HG03159 (cell line): ENCODE measurements at regions not wholly inside any gene's neighbourhood (a gene's known extent, or its start where the extent isn't known, plus 50 kb on each side); places are given as distances from the start of the nearest gene placed in this dataset.
"Not testable (repeated sequence)": the region's sequence is repeated elsewhere in the genome, so short reads cannot be mapped to it uniquely, and the experiment has no call there.

Experiments
- ATAC-seq: cut with Tn5 transposase; IDR thresholded peaks from one replicate; pipeline ENCODE4 v1.9.1; 2021; ENCODE audit warnings: mild to moderate bottlenecking, moderate library complexity; ENCODE audit not compliant: unreplicated experiment

DNA sequence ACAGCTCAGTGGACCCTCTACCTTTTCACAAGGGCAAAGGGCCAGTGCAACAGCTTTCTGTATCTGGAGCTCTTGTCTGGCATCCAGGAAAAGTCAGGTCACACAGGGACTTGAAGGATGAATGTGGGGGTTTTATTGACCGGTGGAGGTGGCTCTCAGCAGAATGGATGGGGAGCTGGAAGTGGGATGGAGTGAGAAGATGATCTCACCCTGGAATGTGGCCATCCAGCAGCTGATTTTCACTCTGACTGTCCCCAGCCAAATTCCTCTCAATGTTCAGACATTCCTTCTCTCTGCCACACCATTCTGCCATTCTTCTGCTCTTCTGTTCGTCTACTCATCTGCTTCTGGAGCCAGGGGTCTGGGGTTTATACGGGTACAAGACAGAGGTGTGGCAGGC lies 1119.9 kb downstream of the TAF11L14 start:
- no peak for ATAC-seq

DNA sequence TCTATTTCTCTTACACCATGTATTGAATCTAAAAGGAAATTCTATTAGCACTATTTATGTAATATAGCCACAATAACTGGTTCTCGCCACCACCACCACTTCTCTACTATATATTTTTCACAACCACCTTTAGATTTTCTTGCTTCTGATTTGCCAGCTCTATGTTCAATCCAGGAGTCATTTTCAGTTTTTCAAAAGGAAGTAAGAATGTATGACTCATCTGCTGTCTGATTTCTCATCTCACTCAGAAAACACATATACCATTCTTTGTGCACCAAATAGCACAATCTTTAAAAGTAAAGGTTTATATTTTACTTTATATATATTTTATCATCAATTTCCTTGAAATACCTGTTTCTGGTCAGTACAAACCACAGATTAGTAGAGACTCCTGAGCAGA lies 1127.5 kb downstream of the TAF11L14 start:
- ATAC-seq, result peak; percentile 88

DNA sequence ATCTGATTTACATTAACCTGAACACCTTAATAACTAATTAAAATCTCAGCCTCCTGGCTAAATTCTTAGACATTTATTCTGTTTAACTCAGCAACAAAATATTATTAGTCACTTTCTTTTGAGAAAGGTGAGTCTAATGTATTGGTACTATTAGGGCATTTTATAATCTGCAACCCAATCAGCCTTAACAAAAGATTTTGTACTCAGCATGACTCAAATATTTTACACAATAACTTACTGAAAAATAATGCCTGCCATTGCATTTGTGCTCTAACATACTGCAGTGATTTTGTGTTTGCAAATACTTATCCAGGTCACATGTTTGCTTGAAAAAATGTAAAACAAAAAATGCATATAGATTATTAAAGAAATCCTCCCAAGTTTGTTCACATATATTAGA lies 1129.9 kb downstream of the TAF11L14 start:
- ATAC-seq, result no peak

DNA sequence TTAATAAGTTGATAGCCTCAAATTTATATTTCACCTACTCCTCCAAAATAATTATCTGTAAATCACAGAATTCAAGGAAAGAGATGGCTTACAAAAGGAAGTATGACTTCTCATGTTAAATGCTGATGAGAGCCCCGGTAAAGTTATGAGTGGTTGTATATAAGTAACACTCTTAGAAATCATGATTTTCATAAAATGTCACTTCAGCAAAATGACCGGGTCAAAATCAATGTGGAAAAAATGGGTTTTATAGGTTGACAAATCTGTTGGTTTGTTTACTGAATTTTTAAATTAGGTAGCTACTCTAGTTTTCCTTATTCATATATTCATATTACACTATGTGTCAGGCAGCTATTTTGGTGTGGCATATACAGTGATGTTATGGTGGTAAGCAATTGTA lies 1131.0 kb downstream of the TAF11L14 start:
- no peak for ATAC-seq

DNA sequence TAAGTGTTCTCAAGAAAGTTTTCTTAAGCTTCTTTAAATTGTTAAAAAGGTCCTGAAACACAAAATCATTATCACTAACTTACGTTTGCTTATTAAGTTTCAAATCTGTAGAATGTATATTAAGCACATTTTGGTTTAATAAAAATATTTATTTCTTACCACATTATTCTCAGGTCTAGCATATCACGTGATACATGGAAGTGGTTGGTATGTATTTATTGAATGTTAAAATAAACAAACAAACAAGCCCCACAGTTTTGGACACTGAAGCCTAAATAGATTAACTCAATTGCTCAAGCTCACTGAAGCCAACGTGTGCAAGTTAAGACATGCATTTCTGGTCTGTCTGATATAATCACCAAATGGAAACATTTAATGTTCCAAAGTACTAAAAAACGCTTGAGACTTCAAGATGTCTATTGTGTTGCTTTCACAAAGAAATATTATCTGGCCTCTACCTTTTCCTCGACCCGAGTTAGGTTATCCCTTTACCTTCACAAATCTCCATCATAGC lies 1136.9 kb downstream of the TAF11L14 start:
- no peak for ATAC-seq

DNA sequence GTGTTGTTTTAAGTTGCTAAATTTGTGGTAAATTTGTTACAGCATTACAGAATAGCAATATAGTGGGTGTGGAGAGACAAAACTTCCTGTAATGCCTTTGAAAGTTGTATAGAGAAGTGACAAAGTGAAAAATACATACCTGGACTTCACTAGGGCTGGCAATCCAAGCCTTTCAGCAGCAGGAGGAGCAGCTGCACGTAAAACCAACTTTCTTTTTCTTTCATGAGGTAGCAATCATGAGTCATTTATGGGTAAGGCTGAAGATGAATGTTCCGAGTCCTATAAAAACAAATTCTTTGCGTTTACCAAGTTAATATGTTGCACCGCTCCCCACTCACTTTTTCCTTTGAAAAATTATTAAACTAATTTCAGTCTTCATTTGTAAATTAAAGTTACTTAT lies 1138.2 kb downstream of the TAF11L14 start:
- ATAC-seq, result no peak

DNA sequence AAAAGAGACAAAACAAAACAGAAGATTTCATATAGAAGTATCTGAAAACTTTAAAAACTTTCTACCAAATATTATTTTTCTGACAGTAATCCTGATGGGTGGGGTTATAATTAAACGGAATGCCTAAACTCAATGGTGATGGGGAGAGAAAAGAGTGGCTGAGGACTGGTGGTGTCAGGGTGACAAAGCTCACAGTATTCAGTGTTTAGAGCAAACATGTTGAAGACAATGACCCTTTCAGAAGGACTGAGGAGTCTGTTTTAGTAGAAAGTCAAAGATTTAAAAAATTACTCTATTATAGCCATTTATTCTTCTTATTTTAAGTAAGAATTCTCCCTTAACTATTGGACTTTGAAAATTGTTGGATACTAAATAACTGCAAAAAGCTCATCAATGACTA lies 1144.0 kb downstream of the TAF11L14 start:
- ATAC-seq, result no peak

DNA sequence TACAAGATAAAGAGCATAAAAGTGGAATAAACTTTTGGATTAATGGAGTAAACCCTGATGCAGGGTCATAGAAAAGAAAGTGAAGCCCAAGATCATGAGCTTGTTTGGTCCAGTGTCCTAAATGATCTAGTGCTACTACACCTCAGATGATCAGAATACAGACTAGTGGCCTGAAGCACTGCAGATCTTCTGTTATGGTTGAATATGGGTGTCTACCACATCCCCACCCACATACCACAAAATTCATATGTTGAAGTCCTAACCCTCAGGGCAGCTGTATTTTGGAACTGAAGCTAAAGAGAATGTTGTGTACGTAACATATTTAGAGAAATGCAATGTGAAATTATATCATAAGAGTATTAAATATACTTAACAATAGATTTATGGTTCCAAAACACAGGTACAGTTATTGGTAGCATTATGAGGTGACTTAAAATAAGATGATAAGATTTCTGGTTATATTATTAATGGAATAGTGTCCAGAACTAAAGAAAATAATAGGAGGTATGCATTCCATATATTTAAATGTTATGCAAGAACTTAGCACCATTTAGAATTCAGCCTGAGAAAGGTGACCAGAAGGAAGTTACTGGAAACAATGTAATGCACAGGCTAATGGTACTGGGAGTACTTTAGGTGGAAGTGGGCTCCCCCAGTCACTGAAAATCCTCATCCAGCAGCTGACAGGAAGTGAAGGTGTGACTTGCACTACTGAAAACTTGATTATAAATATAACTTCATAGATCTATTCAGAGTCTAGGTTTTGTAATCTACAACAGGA lies 1155.1 kb downstream of the TAF11L14 start:
- no peak for ATAC-seq

DNA sequence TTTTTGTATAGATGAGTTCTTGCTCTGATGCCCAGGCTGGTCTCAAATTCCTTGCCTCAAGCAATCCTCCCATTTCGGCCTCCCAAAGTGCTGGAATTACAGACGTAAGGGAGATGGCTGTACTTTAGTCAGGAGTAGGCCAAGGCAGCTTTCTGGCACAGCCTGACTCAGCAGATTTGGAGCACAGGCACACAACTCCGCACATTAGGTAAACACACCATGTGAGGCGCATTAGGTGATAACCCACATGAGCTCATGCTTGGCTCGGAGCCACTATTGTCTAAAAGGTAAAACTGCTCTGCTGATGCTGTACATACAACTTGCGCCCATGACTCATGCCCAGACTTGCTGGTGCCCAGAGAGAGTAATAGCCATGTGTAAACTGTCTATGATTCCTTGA lies 1157.9 kb downstream of the TAF11L14 start:
- ATAC-seq, result no peak

DNA sequence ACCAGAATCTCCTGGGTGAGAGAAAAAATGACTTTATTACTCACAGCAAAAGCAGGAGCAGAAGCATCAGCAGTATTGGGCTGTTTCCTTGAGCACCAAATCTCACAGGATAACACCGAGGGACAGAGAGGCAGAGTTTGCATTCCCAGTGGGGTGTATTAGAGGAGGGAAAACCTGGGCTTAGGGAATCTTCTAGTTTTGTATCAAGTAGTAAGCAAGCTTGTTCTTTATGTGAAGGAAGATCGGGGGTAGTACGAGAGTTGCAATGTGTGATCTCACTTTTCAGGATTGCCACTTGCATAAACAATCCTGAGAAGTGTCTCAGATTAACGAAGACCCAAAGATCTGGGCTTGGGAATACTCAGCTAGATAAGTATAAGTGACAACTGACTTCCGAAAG lies 1163.0 kb downstream of the TAF11L14 start:
- no peak for ATAC-seq

DNA sequence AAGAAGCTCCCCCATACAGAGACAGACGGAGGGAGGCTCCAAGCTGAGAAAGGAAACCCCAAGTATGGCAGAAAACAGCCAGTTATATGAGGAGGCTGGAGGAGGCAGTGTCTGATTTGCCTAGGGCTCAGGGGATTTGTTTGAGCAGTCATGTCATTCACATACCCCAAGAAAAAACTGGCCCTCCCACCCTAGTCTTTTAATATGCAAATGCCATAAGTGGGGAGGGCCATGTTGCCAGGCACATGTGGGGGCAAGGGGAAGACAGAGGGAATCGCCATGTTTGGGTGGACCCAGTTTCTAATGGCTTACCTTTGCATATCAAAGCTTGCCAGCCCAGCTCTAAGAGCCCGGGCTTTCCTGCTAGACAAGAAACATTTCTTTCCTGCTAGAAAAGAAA lies 1163.8 kb downstream of the TAF11L14 start:
- no peak for ATAC-seq

DNA sequence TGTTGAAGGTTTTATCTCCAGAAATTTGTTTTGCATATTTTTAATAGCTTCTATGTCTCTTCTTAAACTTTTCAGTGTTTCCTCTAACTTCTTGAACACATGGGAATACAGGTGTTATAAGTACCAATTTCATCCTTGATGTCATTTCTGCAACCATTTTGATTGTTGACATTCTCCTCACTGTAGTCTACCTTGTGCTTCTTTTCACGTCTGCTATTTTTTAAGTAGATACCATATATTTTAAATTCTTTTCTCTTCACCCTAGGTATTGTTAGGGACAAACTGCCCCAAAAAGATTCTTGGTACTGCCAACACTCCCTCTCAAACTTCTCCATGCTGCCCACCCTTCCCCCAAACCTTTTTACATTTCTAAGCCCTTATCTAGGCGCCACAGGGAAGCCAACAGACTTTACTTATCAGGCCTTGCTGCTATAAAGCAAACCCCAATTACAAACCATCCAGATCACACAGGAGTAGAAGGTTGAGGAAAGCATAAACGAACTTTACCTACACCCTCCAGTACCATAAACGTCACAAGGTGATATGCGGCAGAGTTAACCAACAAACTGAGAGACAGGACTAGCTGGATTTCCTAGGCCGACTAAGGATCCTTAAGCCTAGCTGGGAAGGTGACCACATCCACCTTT lies 1165.3 kb downstream of the TAF11L14 start:
- no peak for ATAC-seq

DNA sequence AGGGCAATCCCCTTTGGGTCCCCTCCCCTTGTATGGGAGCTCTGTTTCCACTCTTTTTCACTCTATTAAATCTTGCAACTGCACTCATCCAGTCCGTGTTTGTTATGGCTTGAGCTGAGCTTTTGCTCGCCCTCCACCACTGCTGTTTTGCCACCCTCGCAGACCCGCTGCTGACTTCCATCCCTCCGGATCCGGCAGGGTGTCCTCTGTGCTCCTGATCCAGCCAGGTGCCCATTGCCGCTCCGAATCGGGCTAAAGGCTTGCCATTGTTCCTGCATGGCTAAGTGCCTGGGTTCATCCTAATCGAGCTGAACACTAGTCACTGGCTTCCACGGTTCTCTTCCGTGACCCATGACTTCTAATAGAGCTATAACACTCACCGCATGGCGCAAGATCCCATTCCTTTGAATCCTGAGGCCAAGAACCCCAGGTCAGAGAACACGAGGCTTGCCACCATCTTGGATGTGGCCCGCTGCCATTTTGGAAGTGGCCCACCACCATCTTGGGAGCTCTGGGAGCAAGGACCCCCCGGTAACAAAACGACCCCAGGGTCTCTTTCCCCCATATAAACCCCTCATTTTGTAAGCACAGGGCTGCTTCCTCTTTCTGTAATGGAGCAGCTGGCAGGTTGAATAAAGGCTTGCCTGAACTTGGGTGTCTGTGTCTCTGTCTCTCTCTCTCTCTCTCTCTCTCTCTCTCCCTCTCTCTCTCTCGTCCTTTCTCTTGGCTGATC lies 1166.2 kb downstream of the TAF11L14 start:
- no peak for ATAC-seq

DNA sequence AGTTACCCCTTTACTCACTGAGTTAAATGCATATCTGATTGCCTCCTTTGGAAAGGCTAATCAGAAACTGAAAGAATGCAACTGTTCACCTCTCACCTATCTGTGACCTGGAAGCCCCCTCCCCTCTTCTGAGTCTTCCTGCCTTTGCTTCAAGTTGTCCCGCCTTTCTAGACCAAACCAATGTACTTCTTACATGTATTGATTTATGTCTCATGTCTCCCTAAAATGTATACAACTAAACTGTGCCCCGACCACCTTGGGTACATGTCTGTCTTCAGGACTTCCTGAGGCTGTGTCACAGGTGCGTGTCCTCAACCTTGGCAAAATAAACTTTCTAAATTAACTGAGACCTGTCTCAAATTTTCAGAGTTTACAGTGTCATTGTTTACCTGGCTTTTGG lies 1167.2 kb downstream of the TAF11L14 start:
- not testable (repeated sequence) for ATAC-seq

DNA sequence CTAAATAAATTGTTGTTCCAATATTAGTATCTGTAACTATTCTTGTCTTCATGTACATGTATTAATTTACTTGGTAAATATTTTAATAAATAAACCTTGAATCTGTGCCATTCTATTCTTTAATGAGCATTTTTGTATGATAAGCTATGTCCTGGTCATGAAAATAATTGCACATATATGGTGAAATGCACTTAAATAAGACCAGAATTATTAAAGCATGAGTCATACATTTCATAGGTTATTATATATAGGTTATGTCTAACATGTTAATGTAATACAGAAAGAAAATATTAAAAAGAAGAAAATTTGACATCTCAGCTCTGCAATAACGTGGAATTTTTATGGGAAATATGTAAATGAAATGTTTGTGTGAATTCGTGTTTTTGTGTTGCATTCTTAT lies 1168.1 kb downstream of the TAF11L14 start:
- no peak for ATAC-seq

DNA sequence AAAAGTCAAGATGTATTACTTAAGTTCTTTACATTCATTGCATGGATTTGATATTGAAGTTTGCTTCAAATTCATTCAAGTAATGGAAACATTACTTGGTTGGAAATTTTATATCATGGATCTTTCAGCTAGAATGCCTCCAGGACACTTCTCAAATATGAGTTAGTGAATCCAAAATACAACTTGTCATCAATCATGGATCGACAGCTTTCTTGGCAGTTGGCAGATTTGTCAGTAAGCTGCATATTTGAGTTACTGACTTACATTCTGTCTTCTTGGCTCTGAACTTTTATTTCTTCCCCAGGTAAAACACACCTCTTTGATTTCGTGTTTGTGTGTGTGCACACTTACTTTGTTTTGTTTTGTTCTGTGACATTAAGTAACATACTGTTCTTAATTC lies 1171.1 kb downstream of the TAF11L14 start:
- no peak for ATAC-seq

DNA sequence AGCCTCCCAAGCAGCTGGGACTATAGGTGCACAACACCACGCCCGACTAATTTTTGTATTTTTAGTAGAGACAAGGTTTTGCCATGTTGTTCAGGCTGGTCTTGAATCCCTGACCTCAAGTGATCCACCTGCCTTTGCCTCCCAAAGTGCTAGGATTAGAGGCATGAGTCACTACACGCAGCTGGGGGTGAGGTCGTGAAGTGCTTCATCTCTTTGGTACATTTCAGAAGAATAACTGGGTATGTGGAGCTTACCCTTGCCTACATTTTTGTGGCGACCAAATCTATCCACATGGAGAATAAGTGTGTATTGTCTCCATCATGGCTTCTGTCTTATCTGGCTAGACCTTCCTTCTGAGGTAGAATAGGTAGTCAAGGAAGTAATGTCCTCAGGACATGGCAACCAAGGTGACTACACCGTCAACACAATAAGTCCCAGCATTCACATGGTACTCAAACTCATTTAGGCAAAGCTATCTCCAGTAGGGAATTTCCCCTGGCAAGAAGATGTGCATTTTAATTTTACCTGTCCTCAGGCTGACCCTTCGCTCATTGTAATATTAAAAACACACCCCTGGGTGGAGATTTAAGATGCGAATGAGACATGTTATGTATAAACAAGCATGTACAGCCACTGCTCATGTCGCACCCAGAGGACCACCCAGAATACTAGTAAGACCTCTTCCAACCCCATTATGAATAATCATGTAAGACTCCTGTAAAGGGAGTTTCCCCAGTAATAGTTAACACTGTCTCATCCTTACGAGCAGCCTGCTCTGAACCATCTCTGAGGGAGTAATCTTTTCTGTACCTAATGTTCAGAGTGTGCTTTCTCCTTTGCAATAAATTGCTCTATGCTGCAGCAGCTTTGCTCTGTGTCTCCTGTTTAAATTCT lies 1173.2 kb downstream of the TAF11L14 start:
- no peak for ATAC-seq

DNA sequence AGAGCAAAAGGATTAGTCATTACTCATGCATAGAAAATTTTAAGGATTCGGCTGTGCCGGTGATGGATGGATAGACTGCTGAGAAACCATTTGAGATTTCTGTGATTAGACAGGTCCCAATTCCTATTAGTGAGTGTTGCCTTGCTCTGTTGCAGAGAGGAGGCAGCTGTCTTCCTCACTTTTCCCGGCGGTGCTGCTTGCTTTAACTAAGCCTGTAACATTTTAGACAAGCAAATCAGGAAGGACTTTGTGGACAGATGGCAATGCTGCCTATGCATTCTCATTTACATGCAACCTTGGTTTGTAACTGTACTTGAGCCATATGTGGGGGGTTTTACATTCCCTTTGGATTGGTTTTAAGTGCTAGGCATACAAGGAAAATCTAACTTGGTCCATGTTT lies 1176.3 kb downstream of the CDH18 start:
- ATAC-seq, result no peak

DNA sequence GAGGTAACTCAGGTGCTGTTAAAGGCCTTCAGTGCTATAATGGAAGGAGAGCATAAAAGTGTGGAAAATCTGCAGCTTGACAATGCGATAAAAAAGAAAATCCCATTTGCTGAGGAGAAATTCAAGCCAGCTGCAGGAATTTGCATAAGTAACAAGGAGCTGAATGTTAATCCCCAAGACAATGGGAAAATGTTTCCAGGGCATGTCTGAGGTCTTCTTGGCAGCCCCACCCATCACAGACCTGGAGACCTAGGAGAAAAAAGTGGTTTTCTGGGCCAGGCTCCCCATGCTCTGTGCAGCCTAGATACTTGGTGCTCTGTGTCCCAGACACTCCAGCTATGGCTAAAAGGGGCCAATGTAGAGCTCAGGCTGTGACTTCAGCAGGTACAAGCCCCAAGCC lies 1159.6 kb downstream of the CDH18 start:
- ATAC-seq, result no peak

DNA sequence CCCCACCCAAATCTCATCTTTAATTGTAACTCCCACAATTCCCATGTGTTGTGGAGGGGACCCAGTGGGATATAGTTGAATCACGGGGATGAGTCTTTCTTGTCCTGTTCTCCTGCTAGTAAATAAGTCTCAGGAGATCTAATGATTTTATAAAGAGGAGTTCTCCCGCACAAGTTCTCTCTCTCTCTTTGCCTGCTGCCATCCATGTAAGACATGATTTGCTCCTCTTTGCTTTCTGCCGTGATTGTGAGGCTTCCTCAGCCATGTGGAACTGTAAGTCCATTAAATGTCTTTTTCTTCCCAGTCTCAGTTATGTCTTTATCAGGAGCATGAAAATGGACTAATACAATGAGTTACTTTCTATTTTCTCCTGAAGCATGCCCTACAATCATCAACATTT lies 1158.5 kb downstream of the CDH18 start:
- ATAC-seq, result no peak

DNA sequence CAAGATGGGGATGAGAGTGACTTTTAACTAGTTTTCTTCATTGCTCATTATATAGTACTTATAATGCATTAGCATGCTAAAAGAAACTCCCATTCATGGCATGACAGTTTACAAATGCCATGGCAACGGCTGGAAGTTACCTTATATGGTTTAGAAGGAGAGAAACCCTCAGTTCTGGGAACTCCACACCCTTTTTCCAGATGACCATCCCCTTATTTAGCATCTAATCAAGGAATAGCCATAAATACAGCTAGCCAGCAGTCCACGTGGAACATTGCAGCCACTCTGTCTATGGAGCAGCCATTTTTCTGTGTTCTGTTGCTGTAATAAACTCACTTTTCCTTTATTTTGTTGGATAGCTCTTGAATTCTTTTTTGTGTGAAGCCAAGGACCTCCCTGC lies 1137.8 kb downstream of the CDH18 start:
- no peak for ATAC-seq
